A673 (cell line): ENCODE measurements at regions not wholly inside any gene's neighbourhood (a gene's known extent, or its start where the extent isn't known, plus 50 kb on each side); places are given as distances from the start of the nearest gene placed in this dataset.
"Not testable (repeated sequence)": the region's sequence is repeated elsewhere in the genome, so short reads cannot be mapped to it uniquely, and the experiment has no call there.

Experiments
- BruUV-seq: library from RNA; stranded (reverse); fragments of 400-500 nt; replicated peaks from 2 replicates; lab custom pipeline; 2021; lab: Mats Ljungman, UMichigan
- CTCF ChIA-PET: fragments of 300-600 bp; sonication (Branson Sonifier 250); formaldehyde crosslinking; loops from one replicate; lab custom pipeline; 2022; ENCODE audit warnings: antibody characterized with exemption; lab: Charles Lee
- POLR2A ChIA-PET: fragments of 300-600 bp; sonication (Branson Sonifier 250); formaldehyde crosslinking; loops from one replicate; lab custom pipeline; 2022; ENCODE audit warnings: antibody characterized with exemption; ENCODE audit not compliant: low non-redundant PET; lab: Charles Lee
- DNase-seq: peaks from one replicate; pipeline ENCODE4 v3.0.0-alpha.2; 2015; ENCODE audit warnings: low spot score
- H3K27ac ChIP-seq: fragments of 200-600 bp; sonication (generic); 2 replicates; pipeline ENCODE4 v1.5.1; 2016; ENCODE audit warnings: mixed run types, low read depth, mild to moderate bottlenecking, mixed read lengths, antibody characterized with exemption, low read length; ENCODE audit not compliant: poor library complexity, severe bottlenecking
- H3K27me3 ChIP-seq: fragments of 200-600 bp; sonication (generic); replicated peaks from 2 replicates; pipeline ENCODE4 v1.6.1; 2017; ENCODE audit warnings: mixed run types, low read depth, mild to moderate bottlenecking, mixed read lengths, antibody characterized with exemption, low read length; ENCODE audit not compliant: insufficient read depth, poor library complexity
- H3K36me3 ChIP-seq: fragments of 200-600 bp; sonication (generic); 2 replicates; pipeline ENCODE4 v1.6.1; 2016; ENCODE audit warnings: mixed run types, mild to moderate bottlenecking, mixed read lengths, antibody characterized with exemption, low read length; ENCODE audit not compliant: insufficient read depth, poor library complexity, severe bottlenecking
- H3K4me1 ChIP-seq: fragments of 200-600 bp; sonication (generic); 2 replicates; pipeline ENCODE4 v1.6.1; 2017; ENCODE audit warnings: mixed run types, mild to moderate bottlenecking, mixed read lengths, antibody characterized with exemption, low read length; ENCODE audit not compliant: insufficient read depth, poor library complexity, severe bottlenecking
- H3K4me3 ChIP-seq: fragments of 200-600 bp; sonication (generic); 2 replicates; pipeline ENCODE4 v1.5.1; 2016; ENCODE audit warnings: low read depth, mixed run types, mild to moderate bottlenecking, mixed read lengths, low read length; ENCODE audit not compliant: poor library complexity, severe bottlenecking
- H3K9me3 ChIP-seq: fragments of 200-600 bp; sonication (generic); 2 replicates; pipeline ENCODE4 v1.6.1; 2016; ENCODE audit warnings: mixed run types, low read depth, mild to moderate bottlenecking, mixed read lengths, antibody characterized with exemption, low read length; ENCODE audit not compliant: poor library complexity, severe bottlenecking
- CTCF ChIP-seq: fragments of 300-800, 200-600 bp; sonication (generic); conservative IDR thresholded peaks from 2 replicates; pipeline ENCODE4 v1.5.1; 2017; ENCODE audit warnings: low read depth, mild to moderate bottlenecking, antibody characterized with exemption, low read length, moderate library complexity, mixed read lengths
- EZH2 ChIP-seq: fragments of 200-600 bp; sonication (generic); IDR thresholded peaks from 2 replicates; pipeline ENCODE4 v1.6.1; 2017; ENCODE audit warnings: borderline replicate concordance, low read depth, mild to moderate bottlenecking, mixed read lengths, antibody characterized with exemption, low read length; ENCODE audit not compliant: poor library complexity, severe bottlenecking
- intact Hi-C: fragments of 100-400 bp; cut with micrococcal nuclease; formaldehyde crosslinking; loops from one replicate; pipeline ENCODE4 v1.10.0; 2022; ENCODE audit not compliant: unreplicated experiment

GRCh38 chr7:138395763-138396162 lies 64.3 kb upstream of the TRIM24 start:
- no peaks in the 10 kb centered on the region for H3K4me1 ChIP-seq
- H3K4me3 ChIP-seq, result no peak overlapping the region
- ChIA-PET POLR2A (no interaction called here), CTCF (no interaction called here)
- BruUV-seq, result no TSS peak
- TF ChIP-seq CTCF (no peak), EZH2 (no peak)
- H3K9me3 ChIP-seq, result no peaks in the 10 kb centered on the region
- no peaks in the 10 kb centered on the region for H3K36me3 ChIP-seq
- H3K27me3 ChIP-seq, result no peaks in the 10 kb centered on the region
- no peak for DNase-seq
- intact Hi-C loops, result no loop called here
- no peak overlapping the region for H3K27ac ChIP-seq

GRCh38 chr7:138396251-138397070 lies 63.6 kb upstream of the TRIM24 start:
- POLR2A ChIA-PET, result no interaction called here
- no peaks in the 10 kb centered on the region for H3K27me3 ChIP-seq
- no peak overlapping the region for H3K4me3 ChIP-seq
- no TSS peak for BruUV-seq
- intact Hi-C loops, result no loop called here
- TF ChIP-seq EZH2, result no peak
- TF ChIP-seq CTCF, result no peak
- H3K4me1 ChIP-seq, result no peaks in the 10 kb centered on the region
- H3K36me3 ChIP-seq, result no peaks in the 10 kb centered on the region
- no peaks in the 10 kb centered on the region for H3K9me3 ChIP-seq
- CTCF ChIA-PET, result no interaction called here
- no peak overlapping the region for H3K27ac ChIP-seq
- no peak for DNase-seq

- intact Hi-C loops, BruUV-seq, H3K27me3 ChIP-seq, H3K36me3 ChIP-seq, CTCF ChIA-PET, POLR2A ChIA-PET, H3K27ac ChIP-seq, H3K4me1 ChIP-seq, H3K9me3 ChIP-seq, H3K4me3 ChIP-seq, DNase-seq: not testable (repeated sequence)
Measured at GRCh38 chr7:138397071-138397433, 63.0 kb upstream of the TRIM24 start.

- intact Hi-C loops, result no loop called here
- Histone ChIP-seq H3K27me3 (no peaks in the 10 kb centered on the region), H3K4me3 (no peak overlapping the region), H3K9me3 (no peaks in the 10 kb centered on the region), H3K27ac (no peak overlapping the region), H3K36me3 (no peaks in the 10 kb centered on the region), H3K4me1 (no peaks in the 10 kb centered on the region)
- TF ChIP-seq CTCF, result no peak
- TF ChIP-seq EZH2, result no peak
- BruUV-seq, result no TSS peak
- POLR2A ChIA-PET, result interaction anchor here (0.7 kb wide), 1 partner anchor 55 kb away, joined by 6 read pairs; no protein-coding TSS in a partner anchor
- no peak for DNase-seq
- CTCF ChIA-PET, result interaction anchor here (0.6 kb wide), 1 partner anchor 113 kb away, joined by 4 read pairs; no protein-coding TSS in a partner anchor
Measured at GRCh38 chr7:138398857-138399256, 61.2 kb upstream of the TRIM24 start.
